ENCODE measurements at regions not wholly inside any gene's neighbourhood (a gene's known extent, or its start where the extent isn't known, plus 50 kb on each side); places are given as distances from the start of the nearest gene placed in this dataset.

DNA sequence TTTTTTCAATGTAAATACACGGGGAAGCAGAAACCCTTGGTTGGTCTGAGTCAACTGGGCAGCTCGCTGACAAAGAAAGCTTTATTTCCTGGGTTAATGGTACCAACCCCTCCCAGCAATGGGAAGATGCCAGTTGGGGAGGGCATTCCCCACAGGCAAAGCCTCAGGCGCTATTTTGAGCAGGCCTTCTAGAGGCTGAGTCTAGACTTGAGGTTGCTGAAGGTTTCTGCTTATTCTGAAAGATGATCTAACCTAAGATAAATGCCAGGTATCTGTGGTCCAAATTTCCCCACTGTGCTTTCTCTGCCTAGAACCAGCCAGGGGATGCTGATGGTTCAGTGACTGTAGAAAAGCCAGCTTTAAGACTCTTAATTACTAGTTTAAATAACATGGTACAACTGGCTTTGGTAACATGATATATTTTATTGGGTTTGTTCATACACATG lies 172.5 kb upstream of the JARID2 start:
- DNase-seq (ENCODE audit: low spot score): no peak
- ChIA-PET CTCF (ENCODE audit: unreplicated experiment) (no interaction called here), POLR2A (no interaction called here)
- Histone ChIP-seq H3K36me3 (ENCODE audit: insufficient read depth, low read length) (no peaks in the 10 kb centered on the region), H3K4me3 (ENCODE audit: low read depth, low read length, poor library complexity, severe bottlenecking) (no peak overlapping the region), H3K9me2 (ENCODE audit: insufficient read depth, low read length) (no peaks in the 10 kb centered on the region), H3K4me1 (ENCODE audit: insufficient read depth, low read length, poor library complexity, severe bottlenecking) (no peaks in the 10 kb centered on the region), H3K27ac (ENCODE audit: low read depth, low read length, poor library complexity, severe bottlenecking) (no peak overlapping the region), H2AFZ (ENCODE audit: low read length) (no peak overlapping the region), H3K9me3 (ENCODE audit: low read length) (no peaks in the 10 kb centered on the region), H4K20me1 (ENCODE audit: insufficient read depth, low read length) (no peaks in the 10 kb centered on the region), H3K79me2 (ENCODE audit: insufficient read depth, low read depth, low read length) (no peaks in the 10 kb centered on the region), H3K4me2 (ENCODE audit: low read length) (no peak overlapping the region)
- intact Hi-C loops (cut with micrococcal nuclease; ENCODE audit: unreplicated experiment): no loop called here
- TF ChIP-seq, protein P1, sequence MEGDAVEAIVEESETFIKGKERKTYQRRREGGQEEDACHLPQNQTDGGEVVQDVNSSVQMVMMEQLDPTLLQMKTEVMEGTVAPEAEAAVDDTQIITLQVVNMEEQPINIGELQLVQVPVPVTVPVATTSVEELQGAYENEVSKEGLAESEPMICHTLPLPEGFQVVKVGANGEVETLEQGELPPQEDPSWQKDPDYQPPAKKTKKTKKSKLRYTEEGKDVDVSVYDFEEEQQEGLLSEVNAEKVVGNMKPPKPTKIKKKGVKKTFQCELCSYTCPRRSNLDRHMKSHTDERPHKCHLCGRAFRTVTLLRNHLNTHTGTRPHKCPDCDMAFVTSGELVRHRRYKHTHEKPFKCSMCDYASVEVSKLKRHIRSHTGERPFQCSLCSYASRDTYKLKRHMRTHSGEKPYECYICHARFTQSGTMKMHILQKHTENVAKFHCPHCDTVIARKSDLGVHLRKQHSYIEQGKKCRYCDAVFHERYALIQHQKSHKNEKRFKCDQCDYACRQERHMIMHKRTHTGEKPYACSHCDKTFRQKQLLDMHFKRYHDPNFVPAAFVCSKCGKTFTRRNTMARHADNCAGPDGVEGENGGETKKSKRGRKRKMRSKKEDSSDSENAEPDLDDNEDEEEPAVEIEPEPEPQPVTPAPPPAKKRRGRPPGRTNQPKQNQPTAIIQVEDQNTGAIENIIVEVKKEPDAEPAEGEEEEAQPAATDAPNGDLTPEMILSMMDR (conservative IDR thresholded peaks at IDR 0.05; ENCODE audit: low read length): no peak
- no peak for TF ChIP-seq EZH2phosphoT487 (IDR thresholded peaks at IDR 0.05; ENCODE audit: borderline replicate concordance, low read depth, low read length)
- BruUV-seq (replicated peaks): no TSS peak

DNA sequence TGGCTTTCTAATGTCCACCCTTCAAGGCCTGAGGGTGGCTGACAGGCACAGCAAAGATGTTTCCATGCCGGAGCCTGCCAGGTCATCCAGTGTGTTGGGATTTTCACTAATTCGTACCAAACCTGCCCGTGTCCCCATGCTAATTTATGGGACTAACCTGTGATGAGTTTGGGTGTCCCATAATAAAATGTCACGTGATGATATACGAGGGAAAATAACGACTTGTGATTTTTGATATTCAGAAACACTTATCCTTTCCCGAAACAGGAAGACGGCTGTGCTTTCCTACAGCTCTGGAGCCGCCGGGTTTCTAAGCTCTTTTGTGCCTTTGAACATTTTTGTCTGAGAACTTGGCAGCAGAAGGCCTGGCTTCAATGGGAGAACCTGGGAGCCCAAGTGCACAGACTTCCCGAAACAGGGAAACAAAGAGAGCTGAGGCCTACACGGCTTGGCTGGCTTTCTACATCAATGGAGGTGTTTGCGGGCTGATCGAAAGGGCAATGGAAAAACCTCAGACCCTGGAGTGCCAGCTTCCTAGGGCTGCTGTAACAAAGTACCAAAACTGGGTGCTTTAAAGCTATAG lies 171.9 kb upstream of the JARID2 start:
- DNase-seq (ENCODE audit: low spot score): no peak
- Histone ChIP-seq H3K9me3 (ENCODE audit: low read length) (no peaks in the 10 kb centered on the region), H2AFZ (ENCODE audit: low read length) (no peak overlapping the region), H3K79me2 (ENCODE audit: insufficient read depth, low read depth, low read length) (no peaks in the 10 kb centered on the region), H3K4me1 (ENCODE audit: insufficient read depth, low read length, poor library complexity, severe bottlenecking) (no peaks in the 10 kb centered on the region), H3K4me3 (ENCODE audit: low read depth, low read length, poor library complexity, severe bottlenecking) (no peak overlapping the region), H3K9me2 (ENCODE audit: insufficient read depth, low read length) (no peaks in the 10 kb centered on the region), H3K36me3 (ENCODE audit: insufficient read depth, low read length) (no peaks in the 10 kb centered on the region), H3K27ac (ENCODE audit: low read depth, low read length, poor library complexity, severe bottlenecking) (no peak overlapping the region), H3K4me2 (ENCODE audit: low read length) (no peak overlapping the region), H4K20me1 (ENCODE audit: insufficient read depth, low read length) (no peaks in the 10 kb centered on the region)
- TF ChIP-seq EZH2phosphoT487 (IDR thresholded peaks at IDR 0.05; ENCODE audit: borderline replicate concordance, low read depth, low read length): no peak
- TF ChIP-seq, protein P1 (conservative IDR thresholded peaks at IDR 0.05; ENCODE audit: low read length): no peak
- intact Hi-C loops (cut with micrococcal nuclease; ENCODE audit: unreplicated experiment): no loop called here
- POLR2A ChIA-PET: interaction anchor here (0.8 kb wide), 1 partner anchor 11 kb away, joined by 3 read pairs; no protein-coding TSS in a partner anchor
- BruUV-seq (replicated peaks): no TSS peak
- CTCF ChIA-PET (ENCODE audit: unreplicated experiment): no interaction called here

DNA sequence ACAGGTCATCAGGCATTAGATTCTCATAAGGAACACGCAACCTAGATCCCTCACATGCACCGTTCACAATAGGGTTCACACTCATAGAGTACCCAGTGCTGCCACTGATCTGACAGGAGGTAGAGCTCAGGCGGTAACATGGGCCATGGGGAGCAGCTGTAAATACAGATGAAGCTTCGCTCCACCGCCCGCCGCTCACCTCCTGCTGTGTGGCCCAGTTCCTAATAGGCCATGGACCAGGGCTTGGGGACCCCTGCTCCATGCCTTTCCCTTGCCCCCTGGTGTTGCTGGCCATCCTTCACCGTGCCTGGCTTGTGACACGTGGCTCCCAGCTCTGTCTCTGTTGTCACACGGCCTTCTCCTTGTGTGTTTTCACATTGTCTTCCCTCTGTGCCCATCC lies 171.1 kb upstream of the JARID2 start:
- Histone ChIP-seq H3K79me2 (ENCODE audit: insufficient read depth, low read depth, low read length) (no peaks in the 10 kb centered on the region), H3K4me1 (ENCODE audit: insufficient read depth, low read length, poor library complexity, severe bottlenecking) (no peaks in the 10 kb centered on the region), H4K20me1 (ENCODE audit: insufficient read depth, low read length) (no peaks in the 10 kb centered on the region), H3K4me2 (ENCODE audit: low read length) (no peak overlapping the region), H2AFZ (ENCODE audit: low read length) (no peak overlapping the region), H3K36me3 (ENCODE audit: insufficient read depth, low read length) (no peaks in the 10 kb centered on the region), H3K4me3 (ENCODE audit: low read depth, low read length, poor library complexity, severe bottlenecking) (no peak overlapping the region), H3K9me2 (ENCODE audit: insufficient read depth, low read length) (no peaks in the 10 kb centered on the region), H3K9me3 (ENCODE audit: low read length) (no peaks in the 10 kb centered on the region), H3K27ac (ENCODE audit: low read depth, low read length, poor library complexity, severe bottlenecking) (no peak overlapping the region)
- BruUV-seq (replicated peaks): no TSS peak
- DNase-seq (ENCODE audit: low spot score): no peak
- intact Hi-C loops (cut with micrococcal nuclease; ENCODE audit: unreplicated experiment): no loop called here
- TF ChIP-seq, protein P1 (conservative IDR thresholded peaks at IDR 0.05; ENCODE audit: low read length): no peak
- no peak for TF ChIP-seq EZH2phosphoT487 (IDR thresholded peaks at IDR 0.05; ENCODE audit: borderline replicate concordance, low read depth, low read length)
- CTCF ChIA-PET (ENCODE audit: unreplicated experiment): no interaction called here
- POLR2A ChIA-PET: interaction anchor here (0.8 kb wide), 1 partner anchor 12 kb away, joined by 3 read pairs; no protein-coding TSS in a partner anchor
